Esophagus (tissue), 2 donors: ENCODE measurements at regions not wholly inside any gene's neighbourhood (a gene's known extent, or its start where the extent isn't known, plus 50 kb on each side); places are given as distances from the start of the nearest gene placed in this dataset.

Experiments used
- H3K27ac ChIP-seq, 2 donors: one replicate each; pipeline ENCODE4 v1.5.1; 2013; ENCODE audit warnings: low read depth in 2 of 2, mild to moderate bottlenecking in 2 of 2, inconsistent platforms in 1 of 2, low read length in 1 of 2, moderate library complexity in 1 of 2
- H3K27me3 ChIP-seq, 2 donors: one replicate each; pipeline ENCODE4 v1.6.1; 2013; ENCODE audit warnings: low read length in 2 of 2, control low read depth in 1 of 2, mild to moderate bottlenecking in 1 of 2; ENCODE audit not compliant: insufficient read depth in 2 of 2, control insufficient read depth in 1 of 2
- H3K36me3 ChIP-seq, 2 donors: one replicate each; pipeline ENCODE4 v1.6.1; 2013; ENCODE audit warnings: low read length in 1 of 2; ENCODE audit not compliant: control insufficient read depth in 2 of 2, insufficient read depth in 2 of 2
- H3K4me1 ChIP-seq, 2 donors: one replicate each; pipeline ENCODE4 v1.6.1; 2013; ENCODE audit warnings: low read length in 1 of 2; ENCODE audit not compliant: control insufficient read depth in 2 of 2, insufficient read depth in 2 of 2
- H3K4me3 ChIP-seq, 2 donors: one replicate each; pipeline ENCODE4 v1.5.1; 2013; ENCODE audit warnings: low read length in 2 of 2, mild to moderate bottlenecking in 2 of 2, low read depth in 1 of 2, moderate library complexity in 1 of 2
- H3K9me3 ChIP-seq, 2 donors: one replicate each; pipeline ENCODE4 v1.6.1; 2013; ENCODE audit warnings: mild to moderate bottlenecking in 2 of 2, low read depth in 1 of 2, low read length in 1 of 2, moderate library complexity in 1 of 2; ENCODE audit not compliant: control insufficient read depth in 2 of 2, insufficient read depth in 1 of 2
- WGBS, 2 donors: extraction: QIAGEN DNeasy Blood & Tissue Kit; methylation state at CpG; one replicate each; pipeline ENCODE4 v1.1.7; 2013; 5-methylcytosine and 5-hydroxymethylcytosine counted together
- donor health status: healthy with polysubstance abuse.
- donor health status: Bipolar disorder and iron deficiency.

DNA sequence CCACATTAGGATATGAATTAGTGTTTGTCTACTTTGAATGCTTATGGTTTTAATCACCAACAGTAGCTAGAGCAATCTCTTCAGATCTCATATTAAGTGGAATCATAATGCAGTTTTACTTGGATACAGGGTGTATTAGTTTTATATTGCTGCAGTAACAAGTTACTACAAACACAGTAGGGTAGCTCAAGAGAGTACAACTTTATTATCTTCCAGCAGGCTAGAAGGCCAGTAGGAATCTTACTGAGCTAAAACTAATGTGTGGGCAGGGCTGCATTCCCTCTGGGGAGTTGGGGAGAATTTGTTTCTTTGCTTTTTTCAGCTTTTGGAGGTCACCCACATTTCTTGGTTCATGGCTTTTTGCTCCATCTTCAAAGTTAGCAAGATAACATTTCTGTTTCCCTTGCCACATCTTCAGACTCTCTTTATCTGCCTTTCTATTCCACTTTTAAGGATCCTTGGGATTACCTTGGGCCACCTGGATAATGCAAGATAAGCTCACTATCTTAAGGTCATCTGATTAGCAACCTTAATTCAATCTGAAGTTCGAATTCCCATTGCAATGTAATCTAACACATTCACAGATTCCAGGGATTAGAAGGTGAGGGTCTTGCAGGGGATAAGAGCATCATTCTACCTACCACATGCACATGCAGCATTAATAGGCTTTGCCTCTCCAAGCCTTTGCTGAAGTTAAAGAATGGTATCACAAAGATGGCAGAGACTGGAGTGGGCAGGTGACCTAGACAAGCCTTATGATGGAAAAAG lies 134.1 kb upstream of the SLC10A2 start:
- H3K4me3 ChIP-seq = no peak overlapping the region
- no peak overlapping the region for H3K27ac ChIP-seq
- no peaks in the 10 kb centered on the region for H3K27me3 ChIP-seq
- 48 to 59% methylated on average over 1 of the region's 1 CpG for WGBS, 2 donors
- no peaks in the 10 kb centered on the region for H3K4me1 ChIP-seq
- no peaks in the 10 kb centered on the region for H3K36me3 ChIP-seq
- H3K9me3 ChIP-seq = peaks cover 0 to 2% of the 10 kb centered on the region in 2 donors

DNA sequence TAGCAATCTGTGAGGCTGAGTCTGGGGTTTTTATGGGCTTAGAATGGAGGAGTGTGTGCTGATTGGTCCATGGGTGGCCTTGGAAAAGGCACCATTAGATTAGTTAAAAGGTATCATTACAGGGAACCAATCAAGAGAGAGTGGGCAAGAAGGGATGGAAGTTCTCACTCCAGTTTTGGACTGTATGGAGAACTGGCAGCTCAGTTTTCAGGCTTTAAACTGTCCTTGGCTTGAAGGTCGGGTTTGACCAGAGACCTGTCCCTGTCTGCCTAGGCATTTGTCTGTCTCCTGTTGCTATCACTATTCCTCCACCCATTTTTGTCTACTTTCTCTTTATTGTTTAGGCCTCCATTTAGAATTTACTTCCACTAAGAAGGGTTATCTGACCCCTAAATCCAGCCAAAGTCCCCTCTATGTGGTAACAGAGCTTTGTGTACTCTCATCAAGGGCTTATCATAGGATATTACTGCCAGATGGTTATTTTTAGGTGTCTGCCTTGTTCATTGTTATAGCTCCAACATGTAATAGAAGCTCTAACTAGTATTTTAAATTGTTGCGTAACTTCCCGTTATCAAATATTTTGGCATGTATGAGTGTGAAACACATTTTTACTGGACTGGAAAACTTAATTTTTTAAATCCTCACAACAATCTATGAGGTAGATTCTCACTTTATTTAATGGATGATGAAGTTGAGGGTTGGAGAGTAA lies 133.3 kb upstream of the SLC10A2 start:
- Histone ChIP-seq H3K4me1 (no peaks in the 10 kb centered on the region), H3K27me3 (no peaks in the 10 kb centered on the region), H3K9me3 (peaks cover 0 to 2% of the 10 kb centered on the region in 2 donors), H3K4me3 (no peak overlapping the region), H3K36me3 (no peaks in the 10 kb centered on the region), H3K27ac (no peak overlapping the region)
- 89 to 94% methylated on average over 3 of the region's 3 CpGs for WGBS, 2 donors

DNA sequence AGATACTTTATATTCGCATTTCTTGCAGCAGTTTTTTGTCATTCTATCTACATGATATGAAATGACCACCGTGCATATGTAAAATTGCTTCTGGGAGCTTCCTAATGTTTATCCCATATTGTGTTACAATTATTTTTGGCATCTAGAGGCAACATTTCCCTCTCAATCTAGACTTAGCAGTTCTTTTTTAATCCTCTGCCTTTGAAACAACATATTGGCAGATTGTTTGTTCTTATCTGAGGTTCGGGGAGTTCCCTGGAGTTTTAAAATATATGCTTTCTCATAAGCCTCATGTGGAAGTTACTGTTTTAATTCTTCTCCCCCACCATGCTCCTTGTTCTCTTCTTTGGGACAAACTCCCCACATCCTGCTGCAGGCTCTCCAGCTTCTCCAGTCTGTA lies 130.1 kb upstream of the SLC10A2 start:
- no peaks in the 10 kb centered on the region for H3K36me3 ChIP-seq
- WGBS, 2 donors = 58 to 61% methylated on average over 3 of the region's 3 CpGs

DNA sequence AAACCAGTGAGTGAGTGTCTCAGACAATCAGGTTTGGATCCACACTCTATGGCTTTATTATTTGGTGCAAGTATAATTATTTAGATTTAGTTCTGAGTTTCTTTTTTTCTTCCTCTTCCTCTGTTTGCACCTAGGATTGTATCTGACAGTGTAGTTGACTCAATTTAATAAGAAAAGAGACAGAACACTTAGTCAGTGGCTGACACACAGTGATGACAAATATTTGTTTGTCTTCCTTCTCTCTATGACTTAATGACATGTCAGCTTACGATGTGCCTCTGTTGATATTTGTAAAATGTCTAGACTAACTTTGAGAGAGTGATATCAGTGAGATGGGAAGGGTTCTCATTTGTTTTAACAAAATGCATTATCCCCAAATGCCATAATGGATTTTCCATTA lies 129.5 kb upstream of the SLC10A2 start:
- H3K27me3 ChIP-seq = no peaks in the 10 kb centered on the region
- H3K9me3 ChIP-seq = peaks cover 0 to 2% of the 10 kb centered on the region in 2 donors
- no peaks in the 10 kb centered on the region for H3K36me3 ChIP-seq
- H3K27ac ChIP-seq = no peak overlapping the region
- WGBS, 2 donors = 47 to 50% methylated on average over 1 of the region's 1 CpG
- no peaks in the 10 kb centered on the region for H3K4me1 ChIP-seq
- H3K4me3 ChIP-seq = no peak overlapping the region

More for the DNA sequence above, 130.1 kb upstream of the SLC10A2 start:
- H3K4me3 ChIP-seq = no peak overlapping the region
- H3K27me3 ChIP-seq = no peaks in the 10 kb centered on the region
- no peaks in the 10 kb centered on the region for H3K4me1 ChIP-seq
- H3K9me3 ChIP-seq = peaks cover 0 to 2% of the 10 kb centered on the region in 2 donors
- H3K27ac ChIP-seq = no peak overlapping the region

DNA sequence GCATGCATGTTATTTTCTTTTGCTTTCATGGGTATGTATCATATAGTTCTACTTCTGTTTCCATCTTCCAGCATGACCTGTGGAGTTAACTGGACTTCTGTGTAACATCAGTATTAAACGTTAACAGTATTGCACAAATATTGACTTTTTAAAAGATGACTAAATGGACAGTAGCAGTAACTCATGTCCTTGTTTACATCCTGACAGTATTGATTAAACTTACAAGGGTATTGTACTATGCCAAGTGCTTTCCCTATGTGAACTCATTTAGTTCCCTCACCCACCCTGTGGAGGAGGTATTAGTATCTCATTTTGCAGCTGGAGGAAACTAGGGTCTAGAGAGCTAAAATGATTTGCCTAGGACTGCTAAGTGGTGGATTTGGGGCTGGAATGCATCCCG lies 128.7 kb upstream of the SLC10A2 start:
- no peak overlapping the region for H3K4me3 ChIP-seq
- H3K4me1 ChIP-seq = no peaks in the 10 kb centered on the region
- H3K27me3 ChIP-seq = no peaks in the 10 kb centered on the region
- no peak overlapping the region for H3K27ac ChIP-seq
- WGBS, 2 donors = 66 to 71% methylated on average over 2 of the region's 2 CpGs
- H3K36me3 ChIP-seq = no peaks in the 10 kb centered on the region
- peaks cover 0 to 2% of the 10 kb centered on the region in 2 donors for H3K9me3 ChIP-seq

DNA sequence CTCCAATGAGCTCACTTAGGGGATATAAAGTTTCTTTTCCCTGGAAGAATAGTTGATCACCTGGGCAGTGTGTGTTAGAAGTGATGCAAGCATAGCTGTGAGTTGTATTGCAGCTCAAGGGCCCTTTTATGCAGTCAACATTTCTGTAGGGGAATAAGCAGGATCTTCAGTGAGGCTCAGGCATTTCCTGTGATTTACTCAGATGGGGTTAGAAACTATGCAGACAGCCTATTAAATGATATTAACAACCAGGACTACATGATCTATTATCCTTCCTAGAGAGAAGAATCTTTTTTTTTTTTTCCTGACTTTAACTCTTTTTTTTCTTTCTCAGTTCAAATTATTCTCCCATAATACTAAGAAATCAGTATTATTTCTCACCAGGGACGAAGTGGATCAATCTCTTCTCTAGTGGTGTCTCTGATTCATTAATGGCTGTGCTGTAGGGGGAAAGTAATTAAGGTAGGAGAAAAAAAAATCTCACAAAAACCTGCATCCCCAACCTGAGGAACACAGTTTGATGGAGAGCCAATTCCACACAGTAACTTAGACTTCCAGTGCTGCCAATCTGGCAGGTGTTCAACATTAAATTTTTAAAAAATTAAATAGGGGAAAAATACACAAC lies 126.4 kb upstream of the SLC10A2 start:
- no peaks in the 10 kb centered on the region for H3K9me3 ChIP-seq
- H3K4me3 ChIP-seq = no peak overlapping the region
- 74 to 84% methylated on average over 1 of the region's 1 CpG for WGBS, 2 donors
- no peaks in the 10 kb centered on the region for H3K36me3 ChIP-seq
- H3K27ac ChIP-seq = no peak overlapping the region
- no peaks in the 10 kb centered on the region for H3K27me3 ChIP-seq
- H3K4me1 ChIP-seq = no peaks in the 10 kb centered on the region

DNA sequence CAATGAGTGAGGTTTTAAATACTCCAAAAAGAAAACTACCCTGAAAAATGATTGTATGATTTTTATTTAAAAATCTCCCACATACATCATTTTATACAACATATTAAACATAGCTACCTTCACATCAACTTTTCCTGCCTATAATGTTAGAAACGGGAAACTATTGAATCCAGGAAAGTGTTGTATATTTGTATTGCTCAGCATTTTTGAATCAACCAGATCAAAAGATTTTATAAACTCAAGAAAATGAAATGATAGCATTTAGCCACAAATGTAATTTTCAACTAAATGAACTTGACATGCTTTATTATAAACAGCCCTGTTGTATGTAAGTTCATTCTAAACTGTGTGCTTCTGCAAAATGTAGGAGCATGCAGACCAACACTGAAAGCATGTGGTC lies 124.6 kb upstream of the SLC10A2 start:
- Histone ChIP-seq H3K9me3 (no peaks in the 10 kb centered on the region), H3K27ac (no peak overlapping the region), H3K27me3 (no peaks in the 10 kb centered on the region), H3K4me1 (no peaks in the 10 kb centered on the region), H3K36me3 (no peaks in the 10 kb centered on the region), H3K4me3 (no peak overlapping the region)
- WGBS, 2 donors = 70 to 71% methylated on average over 1 of the region's 1 CpG

DNA sequence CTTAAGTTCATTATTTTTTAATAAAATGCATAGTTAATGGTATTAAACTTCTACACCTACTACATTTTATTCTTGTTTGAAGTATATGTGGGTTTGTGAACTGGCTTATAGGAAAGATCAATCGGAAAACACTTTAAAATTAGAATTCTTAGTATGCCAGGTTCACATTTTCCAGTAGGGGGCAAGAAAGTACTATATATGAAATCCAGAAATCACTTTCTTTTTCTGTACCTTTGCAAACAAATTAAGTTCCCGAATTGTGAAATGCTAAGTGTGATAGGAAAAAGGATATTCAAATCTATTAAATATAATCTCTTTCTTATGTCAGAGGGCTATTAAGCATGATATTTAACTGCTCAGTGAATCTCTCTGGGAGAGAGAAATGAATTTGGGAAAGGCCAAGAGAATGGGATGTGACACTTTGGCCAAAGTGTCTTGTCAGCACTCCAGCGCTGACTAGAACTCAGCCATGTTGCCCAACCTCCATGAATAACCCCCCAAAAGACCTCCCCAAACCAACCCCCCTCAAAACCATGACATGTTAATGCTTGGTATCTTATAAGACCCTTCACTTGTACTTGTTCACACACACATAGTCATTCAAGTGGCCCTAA lies 122.6 kb upstream of the SLC10A2 start:
- H3K4me1 ChIP-seq = no peaks in the 10 kb centered on the region
- H3K4me3 ChIP-seq = no peak overlapping the region
- H3K27me3 ChIP-seq = no peaks in the 10 kb centered on the region
- 35% methylated on average over 3 of the region's 3 CpGs for WGBS, 2 donors
- H3K36me3 ChIP-seq = no peaks in the 10 kb centered on the region
- H3K9me3 ChIP-seq = no peaks in the 10 kb centered on the region
- H3K27ac ChIP-seq = no peak overlapping the region

DNA sequence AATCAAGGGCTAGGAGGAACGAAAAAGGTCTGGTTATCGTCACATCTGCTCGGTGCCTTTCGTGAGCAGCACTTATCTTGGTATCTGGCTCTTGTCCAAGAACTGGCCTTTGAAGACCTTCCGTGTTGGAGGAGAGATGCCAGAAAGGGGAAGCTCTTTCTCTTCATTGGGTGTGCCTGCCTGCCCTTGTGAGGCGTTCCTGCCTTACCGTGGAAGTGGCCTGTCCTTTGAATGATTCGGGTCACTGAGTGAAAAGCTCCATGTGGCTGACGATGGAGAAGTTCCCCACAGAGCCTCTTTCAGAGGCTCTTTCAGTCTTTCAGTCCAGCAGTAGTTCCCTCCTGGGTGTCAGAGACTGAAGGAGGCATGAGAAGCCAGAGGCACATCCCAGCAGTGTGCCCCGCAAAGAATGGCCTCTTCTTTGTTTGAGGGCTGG lies 121.5 kb upstream of the SLC10A2 start:
- Histone ChIP-seq H3K9me3 (no peaks in the 10 kb centered on the region), H3K4me1 (no peaks in the 10 kb centered on the region), H3K4me3 (no peak overlapping the region), H3K27ac (no peak overlapping the region), H3K27me3 (no peaks in the 10 kb centered on the region), H3K36me3 (no peaks in the 10 kb centered on the region)
- 59 to 71% methylated on average over 10 of the region's 10 CpGs for WGBS, 2 donors
